Aorta (tissue), 5 donors: ENCODE measurements at regions not wholly inside any gene's neighbourhood (a gene's known extent, or its start where the extent isn't known, plus 50 kb on each side); places are given as distances from the start of the nearest gene placed in this dataset.

Experiments
- ATAC-seq: fragments of 200-7000 bp; cut with Tn5 transposase; one replicate; pipeline ENCODE4 v1.9.1; 2022; ENCODE audit warnings: moderate library complexity; ENCODE audit not compliant: low FRiP score
- DNase-seq, 2 donors: peaks; one replicate each; pipeline ENCODE4 v3.0.0-alpha.2; 2020
- H3K27ac ChIP-seq, 2 donors: one replicate each; pipeline ENCODE4 v1.5.1; 2013; ENCODE audit warnings: low read length in 2 of 2, mild to moderate bottlenecking in 2 of 2, moderate library complexity in 2 of 2, control low read depth in 1 of 2, inconsistent platforms in 1 of 2, low read depth in 1 of 2
- H3K27me3 ChIP-seq, 2 donors: one replicate each; pipeline ENCODE4 v1.6.1; 2013; ENCODE audit warnings: control low read depth in 1 of 2, low read length in 1 of 2, mild to moderate bottlenecking in 1 of 2, moderate library complexity in 1 of 2; ENCODE audit not compliant: insufficient read depth in 2 of 2, control insufficient read depth in 1 of 2
- H3K36me3 ChIP-seq, 2 donors: one replicate each; pipeline ENCODE4 v1.6.1; 2013; ENCODE audit warnings: control low read depth in 1 of 2, low read length in 1 of 2, mild to moderate bottlenecking in 1 of 2; ENCODE audit not compliant: insufficient read depth in 2 of 2, control insufficient read depth in 1 of 2
- H3K4me1 ChIP-seq, 2 donors: one replicate each; pipeline ENCODE4 v1.6.1; 2013; ENCODE audit warnings: low read length in 2 of 2, control low read depth in 1 of 2, mild to moderate bottlenecking in 1 of 2, moderate library complexity in 1 of 2; ENCODE audit not compliant: insufficient read depth in 2 of 2, control insufficient read depth in 1 of 2
- H3K4me3 ChIP-seq, 2 donors: one replicate each; pipeline ENCODE4 v1.5.1; 2013; ENCODE audit warnings: low read length in 2 of 2, control low read depth in 1 of 2, mild to moderate bottlenecking in 1 of 2
- H3K9me3 ChIP-seq: one replicate; pipeline ENCODE4 v1.6.1; 2013; ENCODE audit warnings: mild to moderate bottlenecking, low read length; ENCODE audit not compliant: control insufficient read depth
- WGBS, 2 donors: extraction: QIAGEN DNeasy Blood & Tissue Kit; methylation state at CpG; one replicate each; pipeline ENCODE4 v1.1.7; 2013; 5-methylcytosine and 5-hydroxymethylcytosine counted together
- intact Hi-C, 2 donors: fragments of 100-400 bp; cut with DNase I; formaldehyde crosslinking; loops; one replicate each; pipeline versions ENCODE4 v1.14.2 to v1.15.0; 2022
- donor health status: healthy with polysubstance abuse.
- donor health status: Bipolar disorder and iron deficiency.
- donor health status: DM: no; HTN: no; CAD: no.
- donor health status: DM: no; HTN: no; CAD: no.
- donor health status: DM: yes; HTN: yes; CAD: no.

DNA sequence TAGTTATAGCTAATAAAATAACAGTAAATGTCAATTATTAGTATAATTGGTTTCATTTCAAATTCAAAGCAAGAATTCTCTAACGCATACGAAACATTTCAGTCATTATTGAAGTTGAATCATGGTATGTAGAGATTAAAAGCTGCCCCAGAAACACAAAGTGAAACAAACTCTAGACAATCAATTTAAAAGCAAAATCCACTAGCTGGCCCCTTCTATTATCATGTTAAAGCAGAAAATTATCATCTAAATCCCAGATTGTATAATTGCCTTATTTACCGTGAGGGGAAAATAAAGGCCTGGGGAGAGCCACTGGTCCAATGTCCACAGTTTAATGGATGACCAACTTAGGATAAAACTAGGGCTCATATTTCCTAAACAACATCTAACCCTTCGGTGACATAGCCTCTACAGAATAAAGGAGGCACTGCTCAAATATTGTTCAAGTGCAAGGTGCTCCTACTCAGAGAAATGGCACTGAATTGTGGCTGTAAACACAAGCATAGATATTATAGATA, 110.9 kb upstream of the THRB start:
- intact Hi-C loops, result no loop called here
- H3K36me3 ChIP-seq, result no peaks in the 10 kb centered on the region
- no peaks in the 10 kb centered on the region for H3K27me3 ChIP-seq
- no peak for ATAC-seq
- no peak for DNase-seq
- no peak overlapping the region for H3K4me3 ChIP-seq
- H3K4me1 ChIP-seq, result peaks cover 0 to 4% of the 10 kb centered on the region in 2 donors
- 96 to 99% methylated on average over 4 of the region's 4 CpGs for WGBS, 2 donors
- H3K27ac ChIP-seq, result no peak overlapping the region
- no peaks in the 10 kb centered on the region for H3K9me3 ChIP-seq

GRCh38 chr3:24607281-24607680, 112.6 kb upstream of the THRB start:
- Histone ChIP-seq H3K36me3 (no peaks in the 10 kb centered on the region), H3K27me3 (no peaks in the 10 kb centered on the region), H3K4me1 (peaks cover 0 to 4% of the 10 kb centered on the region in 2 donors), H3K9me3 (no peaks in the 10 kb centered on the region), H3K4me3 (no peak overlapping the region), H3K27ac (no peak overlapping the region)
- ATAC-seq (no peak), DNase-seq (no peak)
- intact Hi-C loops, result no loop called here

- peak in 1 of 2 donors; percentile 46 for DNase-seq
- Histone ChIP-seq H3K27ac (no peak overlapping the region), H3K27me3 (no peaks in the 10 kb centered on the region), H3K4me1 (peaks cover 0 to 4% of the 10 kb centered on the region in 2 donors), H3K4me3 (no peak overlapping the region), H3K36me3 (no peaks in the 10 kb centered on the region), H3K9me3 (no peaks in the 10 kb centered on the region)
- 3 to 8% methylated on average over 3 of the region's 3 CpGs for WGBS, 2 donors
- peak; percentile 38 for ATAC-seq
- intact Hi-C loops, result no loop called here
These were observed 114.2 kb upstream of the THRB start for GRCh38 chr3:24608701-24609390.

GRCh38 chr3:24614359-24614758, 119.7 kb upstream of the THRB start:
- 94 to 96% methylated on average over 1 of the region's 1 CpG for WGBS, 2 donors
- DNase-seq (no peak), ATAC-seq (no peak)
- Histone ChIP-seq H3K27me3 (no peaks in the 10 kb centered on the region), H3K27ac (no peak overlapping the region), H3K4me3 (no peak overlapping the region), H3K4me1 (no peaks in the 10 kb centered on the region), H3K36me3 (no peaks in the 10 kb centered on the region), H3K9me3 (no peaks in the 10 kb centered on the region)
- intact Hi-C loops, result no loop called here

DNA sequence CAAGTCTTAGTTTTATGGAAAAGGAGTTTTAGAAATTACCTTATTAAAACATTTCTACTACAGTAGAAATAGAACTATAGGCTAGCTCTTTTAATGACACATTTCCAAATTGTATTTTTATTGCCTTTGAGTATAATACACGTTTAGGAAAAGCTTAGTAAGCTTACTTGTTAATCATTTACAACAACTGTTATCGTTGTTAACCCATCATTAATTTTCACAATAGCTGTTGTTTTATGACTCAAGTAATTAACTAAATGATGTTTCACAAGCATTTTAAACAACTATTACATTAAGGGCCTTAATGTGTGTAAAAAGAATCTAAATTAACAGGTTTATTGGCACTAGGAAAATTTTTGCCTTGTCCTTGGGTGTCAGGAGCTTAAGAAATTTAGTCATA, 120.5 kb upstream of the THRB start:
- intact Hi-C loops, result no loop called here
- Histone ChIP-seq H3K27ac (no peak overlapping the region), H3K27me3 (no peaks in the 10 kb centered on the region), H3K9me3 (no peaks in the 10 kb centered on the region), H3K36me3 (no peaks in the 10 kb centered on the region), H3K4me1 (no peaks in the 10 kb centered on the region), H3K4me3 (no peak overlapping the region)
- DNase-seq, result no peak
- no peak for ATAC-seq
- 87 to 89% methylated on average over 2 of the region's 2 CpGs for WGBS, 2 donors

GRCh38 chr3:24616110-24616829, 121.6 kb upstream of the THRB start:
- no peak for ATAC-seq
- Histone ChIP-seq H3K27ac (no peak overlapping the region), H3K9me3 (no peaks in the 10 kb centered on the region), H3K4me3 (no peak overlapping the region), H3K27me3 (no peaks in the 10 kb centered on the region), H3K4me1 (no peaks in the 10 kb centered on the region), H3K36me3 (no peaks in the 10 kb centered on the region)
- 95 to 98% methylated on average over 1 of the region's 1 CpG for WGBS, 2 donors
- no peak for DNase-seq
- intact Hi-C loops, result no loop called here

- WGBS, 2 donors, result 88 to 91% methylated on average over 1 of the region's 1 CpG
- DNase-seq (no peak), ATAC-seq (no peak)
- intact Hi-C loops, result no loop called here
- Histone ChIP-seq H3K36me3 (no peaks in the 10 kb centered on the region), H3K4me3 (no peak overlapping the region), H3K27ac (no peak overlapping the region), H3K9me3 (no peaks in the 10 kb centered on the region), H3K4me1 (no peaks in the 10 kb centered on the region), H3K27me3 (no peaks in the 10 kb centered on the region)
These were observed 127.5 kb upstream of the THRB start for GRCh38 chr3:24622138-24622537.

DNA sequence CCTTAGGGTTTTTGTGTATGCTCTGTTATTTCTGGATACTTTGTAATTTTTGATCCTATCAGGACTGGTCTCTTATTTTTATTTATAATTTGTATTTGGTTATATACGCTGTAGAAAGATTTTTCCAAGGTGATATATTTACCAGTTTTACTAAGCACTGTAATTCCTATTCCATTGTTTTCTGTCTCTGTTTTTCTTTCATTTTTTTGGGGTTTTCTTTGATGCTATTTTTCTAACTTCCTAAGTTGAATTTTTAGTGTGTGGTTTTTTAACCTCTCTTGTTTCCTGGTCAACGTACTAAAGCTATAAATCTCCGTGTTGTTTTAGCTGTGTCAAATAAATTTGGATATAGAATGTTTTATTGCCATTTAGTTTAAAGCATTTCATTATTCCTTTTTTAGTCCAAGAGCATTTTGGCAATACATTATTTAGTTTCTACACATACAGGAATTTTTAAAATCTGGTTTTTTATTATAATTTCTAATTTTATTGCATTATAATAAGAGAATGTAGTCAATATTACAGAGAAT, 128.1 kb upstream of the THRB start:
- no peak for DNase-seq
- Histone ChIP-seq H3K9me3 (no peaks in the 10 kb centered on the region), H3K36me3 (no peaks in the 10 kb centered on the region), H3K4me1 (no peaks in the 10 kb centered on the region), H3K27ac (no peak overlapping the region), H3K27me3 (no peaks in the 10 kb centered on the region), H3K4me3 (no peak overlapping the region)
- 91 to 92% methylated on average over 3 of the region's 3 CpGs for WGBS, 2 donors
- intact Hi-C loops, result no loop called here
- no peak for ATAC-seq

DNA sequence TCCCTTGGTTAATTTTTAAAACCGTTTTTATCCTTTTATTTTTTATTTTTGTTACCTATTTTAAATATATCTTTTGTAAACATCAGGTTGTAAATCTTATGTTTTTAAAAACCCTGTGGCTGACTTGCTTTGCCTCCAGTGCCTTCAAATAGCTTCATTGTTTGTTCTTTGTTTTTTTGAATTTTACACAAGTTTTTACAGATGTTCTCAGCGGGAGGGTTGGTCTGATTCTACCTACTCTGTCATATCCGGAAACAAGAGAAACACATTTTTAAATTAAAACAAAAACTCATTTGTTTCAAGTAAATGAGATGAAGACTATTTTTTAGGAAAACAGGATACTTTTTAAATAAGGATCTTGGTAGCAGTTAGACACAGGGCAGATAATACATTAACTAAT, 129.0 kb upstream of the THRB start:
- Histone ChIP-seq H3K4me3 (no peak overlapping the region), H3K27ac (no peak overlapping the region), H3K36me3 (no peaks in the 10 kb centered on the region), H3K4me1 (no peaks in the 10 kb centered on the region), H3K9me3 (no peaks in the 10 kb centered on the region), H3K27me3 (no peaks in the 10 kb centered on the region)
- ATAC-seq (no peak), DNase-seq (no peak)
- 93% methylated on average over 3 of the region's 3 CpGs for WGBS, 2 donors
- intact Hi-C loops, result no loop called here
